ENCODE measurements at regions not wholly inside any gene's neighbourhood (a gene's known extent, or its start where the extent isn't known, plus 50 kb on each side); places are given as distances from the start of the nearest gene placed in this dataset.

- H3K4me2 ChIP-seq (ENCODE audit: low read depth, low read length) = no peak overlapping the region
- H4K91ac ChIP-seq (ENCODE audit: insufficient read depth, low read depth, low read length) = no peak overlapping the region
- no peak overlapping the region for H4K5ac ChIP-seq (ENCODE audit: low read depth, low read length)
- H3K18ac ChIP-seq (ENCODE audit: low read depth, low read length) = no peak overlapping the region
- no peak overlapping the region for H2BK120ac ChIP-seq (ENCODE audit: low read depth, low read length)
- no peak overlapping the region for H3K9ac ChIP-seq (ENCODE audit: low read depth, low read length)
- TF ChIP-seq RFX5 (IDR thresholded peaks at IDR 0.05; ENCODE audit: low read depth, low read length) (no peak), FOS (IDR thresholded peaks at IDR 0.05; ENCODE audit: low read depth, low read length) (no peak), ELK1 (IDR thresholded peaks at IDR 0.05; ENCODE audit: borderline replicate concordance, low read depth, low read length) (no peak), BHLHE40 (IDR thresholded peaks at IDR 0.05; ENCODE audit: low read depth, low read length) (no peak), POLR2A (IDR thresholded peaks at IDR 0.05; ENCODE audit: low read depth, low read length) (no peak), USF2 (IDR thresholded peaks at IDR 0.05; ENCODE audit: low read depth, low read length) (no peak), MXI1 (IDR thresholded peaks at IDR 0.05; ENCODE audit: borderline replicate concordance, low read depth, low read length) (no peak), MAFK (IDR thresholded peaks at IDR 0.05; ENCODE audit: low read depth, low read length) (no peak), RAD21 (IDR thresholded peaks at IDR 0.05; ENCODE audit: low read length) (no peak), CHD1 (IDR thresholded peaks at IDR 0.05; ENCODE audit: low read depth, low read length) (no peak), RCOR1 (IDR thresholded peaks at IDR 0.05; ENCODE audit: insufficient replicate concordance, low read length) (no peak)
- no peak overlapping the region for H2AFZ ChIP-seq (replicated peaks; ENCODE audit: low read length, poor library complexity)
- no peak overlapping the region for H2AK5ac ChIP-seq (ENCODE audit: low read depth, low read length)
- no peak overlapping the region for H3K27ac ChIP-seq (ENCODE audit: insufficient read depth, low read length)
- H2AK9ac ChIP-seq (replicated peaks; ENCODE audit: low read depth, low read length, poor library complexity) = no peak overlapping the region
- DNase-seq = no peak
- intact Hi-C loops (cut with micrococcal nuclease) (no loop called here), in situ Hi-C loops (cut with MboI; ENCODE audit: low sequenced_read_pairs) (no loop called here), dilution Hi-C loops (cut with HindIII; ENCODE audit: low sequenced_read_pairs, unreplicated experiment) (no loop called here)
- H3K36me3 ChIP-seq (ENCODE audit: control insufficient read depth, insufficient read depth, low read length) = no peaks in the 10 kb centered on the region
- ChIA-PET CTCF (no interaction called here), POLR2A (ENCODE audit: unreplicated experiment) (no interaction called here)
- H3K27me3 ChIP-seq (ENCODE audit: control insufficient read depth, insufficient read depth, low read length) = no peaks in the 10 kb centered on the region
- WGBS, 2 experiments (ENCODE audit: extremely low coverage in 2 of 2, insufficient read length in 1 of 2) = no CpG with 5 or more reads among the region's 2 CpGs
- H3K4me1 ChIP-seq (ENCODE audit: control insufficient read depth, insufficient read depth, low read length) = no peaks in the 10 kb centered on the region
- H3K9me1 ChIP-seq (ENCODE audit: insufficient read depth, low read length) = no peaks in the 10 kb centered on the region
- no peak for ATAC-seq (ENCODE audit: low read depth)
- H2BK20ac ChIP-seq (ENCODE audit: low read depth, low read length) = no peak overlapping the region
- no peak overlapping the region for H3K14ac ChIP-seq (replicated peaks; ENCODE audit: low read depth, low read length)
- no peak overlapping the region for H3K56ac ChIP-seq (ENCODE audit: extremely low read depth, insufficient read depth, low read length)
- H4K8ac ChIP-seq (ENCODE audit: low read depth in 2 of 2, low read length in 2 of 2) = no peak overlapping the region
- H2BK15ac ChIP-seq (ENCODE audit: low read depth, low read length) = no peak overlapping the region
- H2BK5ac ChIP-seq (ENCODE audit: low read depth, low read length, poor library complexity, severe bottlenecking) = no peak overlapping the region
- H4K20me1 ChIP-seq (ENCODE audit: insufficient read depth, low read length) = no peaks in the 10 kb centered on the region
- H3K23ac ChIP-seq (ENCODE audit: low read depth, low read length) = no peak overlapping the region
- no peak overlapping the region for H3K4ac ChIP-seq (ENCODE audit: low read depth, low read length)
- BruUV-seq (replicated peaks) = no TSS peak
- H3K9me3 ChIP-seq (ENCODE audit: control insufficient read depth, insufficient read depth, low read length) = peaks cover 2% of the 10 kb centered on the region; the same call in 1 of the 2 replicates
- H3K4me3 ChIP-seq (ENCODE audit: insufficient read depth, low read depth, low read length) = no peak overlapping the region
- H3K79me1 ChIP-seq (ENCODE audit: low read depth in 1 of 2, low read length in 2 of 2) = no peaks in the 10 kb centered on the region
Observed at GRCh38 chr9:12272471-12273120, 420.6 kb upstream of the TYRP1 start.

Data from IMR-90 (cell line).